ENCODE measurements at regions not wholly inside any gene's neighbourhood (a gene's known extent, or its start where the extent isn't known, plus 50 kb on each side); places are given as distances from the start of the nearest gene placed in this dataset.

DNA sequence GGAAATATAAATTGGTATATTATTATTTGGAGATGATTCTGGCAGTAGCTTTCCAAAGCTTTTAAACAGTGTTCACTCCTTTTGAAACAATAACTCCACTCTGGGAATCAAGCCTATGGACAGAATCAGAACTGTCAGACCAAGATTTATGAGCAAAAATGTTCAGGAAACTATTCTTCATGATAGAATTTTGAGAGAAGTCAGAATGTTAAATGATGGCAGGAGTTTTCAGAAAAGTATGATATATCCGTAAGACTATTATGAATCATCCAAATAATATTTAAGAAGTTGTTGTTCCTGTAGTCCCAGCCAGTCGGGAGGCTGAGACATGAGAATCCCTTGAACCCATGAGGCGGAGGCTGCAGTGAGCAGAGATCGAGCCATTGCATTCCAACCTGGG lies 50.5 kb upstream of the ADGRG2 start:
- Histone ChIP-seq H3K4me3 (no peak overlapping the region), H3K4me1 (no peaks in the 10 kb centered on the region), H3K27me3 (no peaks in the 10 kb centered on the region), H3K36me3 (no peaks in the 10 kb centered on the region), H3K9me3 (no peaks in the 10 kb centered on the region), H3K27ac (no peak overlapping the region)
- intact Hi-C loops (cut with DNase I): no loop called here
- no peak for TF ChIP-seq CTCF (IDR thresholded peaks at IDR 0.05)
- no peak for TF ChIP-seq POLR2A (IDR thresholded peaks at IDR 0.05)
- no peak for TF ChIP-seq POLR2AphosphoS5 (IDR thresholded peaks at IDR 0.05; ENCODE audit: insufficient read depth in 1 of 2, low read depth in 1 of 2)
- no peak for DNase-seq (ENCODE audit: extremely low spot score in 2 of 2)

DNA sequence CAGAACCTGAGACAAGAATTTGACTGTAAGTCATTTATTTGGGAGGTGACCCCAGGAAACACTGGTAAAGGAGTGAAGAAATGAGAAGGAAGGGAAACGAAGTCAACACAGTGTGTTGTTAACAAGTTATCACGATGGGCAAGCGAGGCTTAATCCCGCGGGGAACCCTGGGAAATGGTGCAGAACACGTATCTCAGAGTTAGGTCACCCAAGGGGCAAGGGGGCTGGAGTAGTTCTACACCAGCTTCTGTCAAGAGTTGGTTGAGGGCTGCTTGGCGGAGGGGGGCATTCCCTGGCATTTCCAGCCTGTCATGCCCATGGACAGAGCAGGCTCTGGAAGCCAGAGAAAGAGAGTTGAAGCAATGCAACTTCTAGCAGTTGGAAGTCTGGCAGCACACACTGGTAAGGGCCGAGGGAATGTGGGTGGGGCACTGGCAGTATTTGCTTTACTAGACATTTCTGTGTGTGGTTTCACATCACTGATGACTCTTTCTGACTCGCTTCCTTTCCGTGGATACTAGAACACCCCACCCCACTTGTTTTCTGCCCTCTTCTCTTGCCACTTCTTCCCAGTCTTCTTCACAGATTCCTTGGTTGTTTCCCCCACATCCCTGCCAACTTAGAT lies 52.2 kb upstream of the ADGRG2 start:
- no peak for DNase-seq (ENCODE audit: extremely low spot score in 2 of 2)

GRCh38 chrX:19176901-19177630 lies 54.8 kb upstream of the ADGRG2 start:
- H3K4me1 ChIP-seq: no peaks in the 10 kb centered on the region
- no peak overlapping the region for H3K27ac ChIP-seq
- DNase-seq (ENCODE audit: extremely low spot score in 2 of 2): no peak
- H3K4me3 ChIP-seq: no peak overlapping the region
- no peaks in the 10 kb centered on the region for H3K9me3 ChIP-seq
- intact Hi-C loops (cut with DNase I): no loop called here
- H3K36me3 ChIP-seq: no peaks in the 10 kb centered on the region
- no peaks in the 10 kb centered on the region for H3K27me3 ChIP-seq
- TF ChIP-seq CTCF (IDR thresholded peaks at IDR 0.05): no peak
- TF ChIP-seq POLR2AphosphoS5 (IDR thresholded peaks at IDR 0.05; ENCODE audit: insufficient read depth in 1 of 2, low read depth in 1 of 2): no peak
- no peak for TF ChIP-seq POLR2A (IDR thresholded peaks at IDR 0.05)

More for the DNA sequence above, 52.2 kb upstream of the ADGRG2 start:
- H3K27ac ChIP-seq: no peak overlapping the region
- no peaks in the 10 kb centered on the region for H3K36me3 ChIP-seq
- no peak for TF ChIP-seq POLR2A (IDR thresholded peaks at IDR 0.05)
- no peak for TF ChIP-seq POLR2AphosphoS5 (IDR thresholded peaks at IDR 0.05; ENCODE audit: insufficient read depth in 1 of 2, low read depth in 1 of 2)
- no peak for TF ChIP-seq CTCF (IDR thresholded peaks at IDR 0.05)
- H3K27me3 ChIP-seq: no peaks in the 10 kb centered on the region
- intact Hi-C loops (cut with DNase I): no loop called here
- H3K4me1 ChIP-seq: no peaks in the 10 kb centered on the region
- H3K9me3 ChIP-seq: no peaks in the 10 kb centered on the region
- no peak overlapping the region for H3K4me3 ChIP-seq

GRCh38 chrX:19177721-19178120 lies 55.5 kb upstream of the ADGRG2 start:
- intact Hi-C loops (cut with DNase I): no loop called here
- Histone ChIP-seq H3K4me1 (no peaks in the 10 kb centered on the region), H3K9me3 (no peaks in the 10 kb centered on the region), H3K4me3 (no peak overlapping the region), H3K27ac (no peak overlapping the region), H3K27me3 (no peaks in the 10 kb centered on the region), H3K36me3 (no peaks in the 10 kb centered on the region)
- no peak for TF ChIP-seq POLR2AphosphoS5 (IDR thresholded peaks at IDR 0.05; ENCODE audit: insufficient read depth in 1 of 2, low read depth in 1 of 2)
- peak in 1 of 2 donors; percentile 22 for DNase-seq (ENCODE audit: extremely low spot score in 2 of 2)

DNA sequence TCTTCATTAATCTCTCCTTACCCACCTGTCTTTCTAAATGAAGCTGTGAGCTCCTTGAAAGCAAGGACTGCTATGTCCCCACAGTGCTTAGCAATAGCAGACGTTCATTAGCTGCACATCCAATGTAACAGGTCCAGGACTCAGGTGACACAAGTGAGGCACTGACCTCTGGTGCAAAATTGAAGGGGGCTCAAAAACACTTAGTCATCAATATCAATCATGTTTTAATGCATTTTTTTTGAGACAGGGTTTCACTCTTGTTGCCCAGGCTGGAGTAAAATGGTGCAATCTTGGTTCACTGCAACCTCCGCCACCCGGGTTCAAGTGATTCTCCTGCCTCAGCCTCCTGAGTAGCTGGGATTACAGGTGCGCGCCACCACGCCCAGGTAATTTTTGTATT lies 56.1 kb upstream of the ADGRG2 start:
- H3K4me1 ChIP-seq: no peaks in the 10 kb centered on the region
- intact Hi-C loops (cut with DNase I): no loop called here

More for the DNA sequence above, 56.1 kb upstream of the ADGRG2 start:
- H3K36me3 ChIP-seq: no peaks in the 10 kb centered on the region
- H3K4me3 ChIP-seq: no peak overlapping the region
- H3K9me3 ChIP-seq: no peaks in the 10 kb centered on the region
- DNase-seq (ENCODE audit: extremely low spot score in 2 of 2): no peak
- TF ChIP-seq POLR2A (IDR thresholded peaks at IDR 0.05) (no peak), POLR2AphosphoS5 (IDR thresholded peaks at IDR 0.05; ENCODE audit: insufficient read depth in 1 of 2, low read depth in 1 of 2) (no peak), CTCF (IDR thresholded peaks at IDR 0.05) (no peak)
- H3K27ac ChIP-seq: no peak overlapping the region
- H3K27me3 ChIP-seq: no peaks in the 10 kb centered on the region

Data from vagina (tissue), 2 donors.